ENCODE measurements at regions not wholly inside any gene's neighbourhood (a gene's known extent, or its start where the extent isn't known, plus 50 kb on each side); places are given as distances from the start of the nearest gene placed in this dataset.
"Not testable (repeated sequence)": the region's sequence is repeated elsewhere in the genome, so short reads cannot be mapped to it uniquely, and the experiment has no call there.

DNA sequence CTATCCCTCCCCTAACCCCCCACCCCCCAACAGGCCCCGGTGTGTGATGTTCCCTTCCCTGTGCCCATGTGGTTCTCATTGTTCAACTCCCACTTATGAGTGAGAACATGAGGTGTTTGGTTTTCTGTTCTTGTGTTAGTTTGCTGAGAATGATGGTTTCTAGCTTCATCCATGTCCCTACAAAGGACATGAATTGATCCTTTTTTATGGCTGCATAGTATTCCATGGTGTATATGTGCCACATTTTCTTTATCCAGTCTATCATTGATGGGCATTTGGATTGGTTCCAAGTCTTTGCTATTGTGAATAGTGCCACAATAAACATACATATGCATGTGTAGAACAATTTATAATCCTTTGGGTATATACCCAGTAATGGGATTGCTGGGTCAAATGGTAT is 612.1 kb upstream of the ADGRB3 start:
- TF ChIP-seq, protein P1, sequence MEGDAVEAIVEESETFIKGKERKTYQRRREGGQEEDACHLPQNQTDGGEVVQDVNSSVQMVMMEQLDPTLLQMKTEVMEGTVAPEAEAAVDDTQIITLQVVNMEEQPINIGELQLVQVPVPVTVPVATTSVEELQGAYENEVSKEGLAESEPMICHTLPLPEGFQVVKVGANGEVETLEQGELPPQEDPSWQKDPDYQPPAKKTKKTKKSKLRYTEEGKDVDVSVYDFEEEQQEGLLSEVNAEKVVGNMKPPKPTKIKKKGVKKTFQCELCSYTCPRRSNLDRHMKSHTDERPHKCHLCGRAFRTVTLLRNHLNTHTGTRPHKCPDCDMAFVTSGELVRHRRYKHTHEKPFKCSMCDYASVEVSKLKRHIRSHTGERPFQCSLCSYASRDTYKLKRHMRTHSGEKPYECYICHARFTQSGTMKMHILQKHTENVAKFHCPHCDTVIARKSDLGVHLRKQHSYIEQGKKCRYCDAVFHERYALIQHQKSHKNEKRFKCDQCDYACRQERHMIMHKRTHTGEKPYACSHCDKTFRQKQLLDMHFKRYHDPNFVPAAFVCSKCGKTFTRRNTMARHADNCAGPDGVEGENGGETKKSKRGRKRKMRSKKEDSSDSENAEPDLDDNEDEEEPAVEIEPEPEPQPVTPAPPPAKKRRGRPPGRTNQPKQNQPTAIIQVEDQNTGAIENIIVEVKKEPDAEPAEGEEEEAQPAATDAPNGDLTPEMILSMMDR (tag by site-specific recombination; IDR thresholded peaks at IDR 0.05) = not testable (repeated sequence)
- not testable (repeated sequence) for TF ChIP-seq ZNF274 (IDR thresholded peaks at IDR 0.05; ENCODE audit: low read length); ZNF274 (tag by site-specific recombination; IDR thresholded peaks at IDR 0.05; ENCODE audit: borderline replicate concordance); BCL11B (tag by site-specific recombination; IDR thresholded peaks at IDR 0.05; ENCODE audit: low read depth); WT1 (tag by site-specific recombination; IDR thresholded peaks at IDR 0.05); TCF7L2 (IDR thresholded peaks at IDR 0.05; ENCODE audit: borderline replicate concordance, low read depth, low read length)
- TF ChIP-seq, protein P2, sequence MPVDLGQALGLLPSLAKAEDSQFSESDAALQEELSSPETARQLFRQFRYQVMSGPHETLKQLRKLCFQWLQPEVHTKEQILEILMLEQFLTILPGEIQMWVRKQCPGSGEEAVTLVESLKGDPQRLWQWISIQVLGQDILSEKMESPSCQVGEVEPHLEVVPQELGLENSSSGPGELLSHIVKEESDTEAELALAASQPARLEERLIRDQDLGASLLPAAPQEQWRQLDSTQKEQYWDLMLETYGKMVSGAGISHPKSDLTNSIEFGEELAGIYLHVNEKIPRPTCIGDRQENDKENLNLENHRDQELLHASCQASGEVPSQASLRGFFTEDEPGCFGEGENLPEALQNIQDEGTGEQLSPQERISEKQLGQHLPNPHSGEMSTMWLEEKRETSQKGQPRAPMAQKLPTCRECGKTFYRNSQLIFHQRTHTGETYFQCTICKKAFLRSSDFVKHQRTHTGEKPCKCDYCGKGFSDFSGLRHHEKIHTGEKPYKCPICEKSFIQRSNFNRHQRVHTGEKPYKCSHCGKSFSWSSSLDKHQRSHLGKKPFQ (tag by site-specific recombination; IDR thresholded peaks at IDR 0.05) = not testable (repeated sequence)
- TF ChIP-seq, protein P3, sequence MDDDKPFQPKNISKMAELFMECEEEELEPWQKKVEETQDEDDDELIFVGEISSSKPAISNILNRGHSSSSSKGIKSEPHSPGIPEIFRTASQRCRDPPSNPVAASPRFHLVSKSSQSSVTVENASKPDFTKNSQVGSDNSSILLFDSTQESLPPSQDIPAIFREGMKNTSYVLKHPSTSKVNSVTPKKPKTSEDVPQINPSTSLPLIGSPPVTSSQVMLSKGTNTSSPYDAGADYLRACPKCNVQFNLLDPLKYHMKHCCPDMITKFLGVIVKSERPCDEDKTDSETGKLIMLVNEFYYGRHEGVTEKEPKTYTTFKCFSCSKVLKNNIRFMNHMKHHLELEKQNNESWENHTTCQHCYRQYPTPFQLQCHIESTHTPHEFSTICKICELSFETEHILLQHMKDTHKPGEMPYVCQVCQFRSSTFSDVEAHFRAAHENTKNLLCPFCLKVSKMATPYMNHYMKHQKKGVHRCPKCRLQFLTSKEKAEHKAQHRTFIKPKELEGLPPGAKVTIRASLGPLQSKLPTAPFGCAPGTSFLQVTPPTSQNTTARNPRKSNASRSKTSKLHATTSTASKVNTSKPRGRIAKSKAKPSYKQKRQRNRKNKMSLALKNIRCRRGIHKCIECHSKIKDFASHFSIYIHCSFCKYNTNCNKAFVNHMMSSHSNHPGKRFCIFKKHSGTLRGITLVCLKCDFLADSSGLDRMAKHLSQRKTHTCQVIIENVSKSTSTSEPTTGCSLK (tag by site-specific recombination; IDR thresholded peaks at IDR 0.05) = not testable (repeated sequence)

All from HEK293 (cell line).